SH-SY5Y (cell line): ENCODE measurements at regions not wholly inside any gene's neighbourhood (a gene's known extent, or its start where the extent isn't known, plus 50 kb on each side); places are given as distances from the start of the nearest gene placed in this dataset.

Experiments
- GATA2 ChIP-seq: IDR thresholded peaks from 2 replicates; pipeline ENCODE4 v1.6.1; 2011; ENCODE audit warnings: mild to moderate bottlenecking, low read depth, low read length
- GATA3 ChIP-seq: IDR thresholded peaks from 2 replicates; pipeline ENCODE4 v1.6.1; 2011; ENCODE audit warnings: low read depth, mild to moderate bottlenecking, low read length, moderate library complexity

- no peak for TF ChIP-seq GATA2
- no peak for TF ChIP-seq GATA3
Measured at GRCh38 chr14:55973285-55973800, 144.9 kb upstream of the PELI2 start.
